ENCODE measurements at regions not wholly inside any gene's neighbourhood (a gene's known extent, or its start where the extent isn't known, plus 50 kb on each side); places are given as distances from the start of the nearest gene placed in this dataset.

DNA sequence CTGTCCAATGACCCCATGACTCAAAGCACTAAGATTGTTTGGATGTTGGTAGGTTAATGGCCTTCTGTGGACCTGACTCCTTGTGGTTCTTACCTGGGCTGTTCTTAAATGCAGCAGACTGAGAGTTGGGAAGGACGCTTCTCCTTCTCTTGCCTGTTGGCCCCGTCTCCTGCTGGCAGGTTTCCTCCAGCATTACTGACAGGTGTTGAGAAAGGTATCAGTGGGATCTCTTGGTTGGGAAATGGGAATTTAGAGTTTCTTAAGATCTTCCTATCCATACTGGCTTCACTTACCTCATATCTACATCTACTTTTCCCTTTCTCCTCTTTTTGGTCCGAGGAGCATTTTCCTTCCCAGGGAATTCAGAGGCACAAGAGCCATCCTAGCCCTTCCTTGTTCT, 57.9 kb downstream of the TET3 start:
- TF ChIP-seq, protein P1, sequence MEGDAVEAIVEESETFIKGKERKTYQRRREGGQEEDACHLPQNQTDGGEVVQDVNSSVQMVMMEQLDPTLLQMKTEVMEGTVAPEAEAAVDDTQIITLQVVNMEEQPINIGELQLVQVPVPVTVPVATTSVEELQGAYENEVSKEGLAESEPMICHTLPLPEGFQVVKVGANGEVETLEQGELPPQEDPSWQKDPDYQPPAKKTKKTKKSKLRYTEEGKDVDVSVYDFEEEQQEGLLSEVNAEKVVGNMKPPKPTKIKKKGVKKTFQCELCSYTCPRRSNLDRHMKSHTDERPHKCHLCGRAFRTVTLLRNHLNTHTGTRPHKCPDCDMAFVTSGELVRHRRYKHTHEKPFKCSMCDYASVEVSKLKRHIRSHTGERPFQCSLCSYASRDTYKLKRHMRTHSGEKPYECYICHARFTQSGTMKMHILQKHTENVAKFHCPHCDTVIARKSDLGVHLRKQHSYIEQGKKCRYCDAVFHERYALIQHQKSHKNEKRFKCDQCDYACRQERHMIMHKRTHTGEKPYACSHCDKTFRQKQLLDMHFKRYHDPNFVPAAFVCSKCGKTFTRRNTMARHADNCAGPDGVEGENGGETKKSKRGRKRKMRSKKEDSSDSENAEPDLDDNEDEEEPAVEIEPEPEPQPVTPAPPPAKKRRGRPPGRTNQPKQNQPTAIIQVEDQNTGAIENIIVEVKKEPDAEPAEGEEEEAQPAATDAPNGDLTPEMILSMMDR (IDR thresholded peaks at IDR 0.05; ENCODE audit: insufficient read depth, low read length, poor library complexity, severe bottlenecking) = no peak
- no peak for TF ChIP-seq EZH2phosphoT487 (conservative IDR thresholded peaks at IDR 0.05; ENCODE audit: low read length)
